Muscle of leg (tissue), 3 donors: ENCODE measurements at regions not wholly inside any gene's neighbourhood (a gene's known extent, or its start where the extent isn't known, plus 50 kb on each side); places are given as distances from the start of the nearest gene placed in this dataset.

Experiments used
- DNase-seq: peaks from one replicate; pipeline ENCODE4 v3.0.0; 2013
- H3K27ac ChIP-seq: one replicate; pipeline ENCODE4 v1.5.1; 2013; ENCODE audit warnings: mild to moderate bottlenecking, low read length, control low read depth
- H3K27me3 ChIP-seq: one replicate; pipeline ENCODE4 v1.6.1; 2013; ENCODE audit warnings: low read length; ENCODE audit not compliant: control insufficient read depth, insufficient read depth
- H3K36me3 ChIP-seq: one replicate; pipeline ENCODE4 v1.6.1; 2013; ENCODE audit warnings: low read length; ENCODE audit not compliant: control insufficient read depth, insufficient read depth
- H3K4me1 ChIP-seq: one replicate; pipeline ENCODE4 v1.6.1; 2013; ENCODE audit warnings: low read length; ENCODE audit not compliant: control insufficient read depth, insufficient read depth
- H3K4me3 ChIP-seq: one replicate; pipeline ENCODE4 v1.5.1; 2013; ENCODE audit warnings: low read length, control low read depth
- H3K9me3 ChIP-seq: replicated peaks from 2 replicates; pipeline ENCODE4 v1.6.1; 2013; ENCODE audit warnings: low read depth, low read length; ENCODE audit not compliant: control insufficient read depth
- WGBS: methylation state at CpG from one replicate; pipeline ENCODE4 v1.1.5; 2013; ENCODE audit warnings: missing lambda C conversion rate; ENCODE audit not compliant: insufficient coverage; 5-methylcytosine and 5-hydroxymethylcytosine counted together

DNA sequence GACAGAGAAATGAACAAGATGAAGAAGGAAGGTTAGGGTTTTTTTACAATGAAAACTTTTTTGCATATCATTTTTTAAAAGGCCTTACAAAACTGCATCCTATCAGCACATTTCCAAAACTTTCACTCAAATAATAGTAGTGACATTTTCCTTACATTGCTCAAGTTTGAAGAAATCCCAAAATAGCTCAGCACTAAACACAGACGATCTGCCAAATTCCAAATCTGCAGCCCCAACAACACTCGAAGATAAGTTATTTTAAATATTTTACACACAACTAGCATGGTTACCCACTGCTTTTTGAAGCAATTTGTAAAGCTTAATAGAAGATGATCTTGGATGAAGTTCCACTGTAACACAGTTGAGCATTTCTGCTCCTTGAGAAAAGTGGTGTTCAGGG, 535.6 kb upstream of the ALCAM start:
- H3K36me3 ChIP-seq = no peaks in the 10 kb centered on the region
- no peak overlapping the region for H3K27ac ChIP-seq
- no CpG with 5 or more reads among the region's 2 CpGs for WGBS
- H3K9me3 ChIP-seq = no peaks in the 10 kb centered on the region
- no peak overlapping the region for H3K4me3 ChIP-seq
- H3K27me3 ChIP-seq = no peaks in the 10 kb centered on the region
- DNase-seq = peak; percentile 61
- no peaks in the 10 kb centered on the region for H3K4me1 ChIP-seq

DNA sequence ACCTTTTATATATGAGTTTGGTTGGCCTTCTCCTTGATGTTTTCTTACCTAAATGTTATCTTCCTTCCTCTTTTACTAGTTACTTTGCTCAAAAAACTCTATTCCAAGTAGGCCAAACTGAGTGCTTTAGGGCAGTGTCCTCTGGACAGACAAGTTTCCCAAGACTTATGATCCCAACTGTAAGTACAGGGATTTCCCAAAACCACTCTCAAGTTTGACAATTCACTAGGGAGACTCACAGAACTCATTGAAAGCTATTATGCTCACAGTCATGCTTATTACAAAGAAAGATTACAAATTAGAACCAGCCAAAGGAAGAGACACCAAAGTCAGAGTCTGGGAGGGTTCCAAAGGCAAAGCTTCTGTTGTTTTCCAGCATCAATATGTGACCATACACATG, 534.2 kb upstream of the ALCAM start:
- no peak overlapping the region for H3K27ac ChIP-seq
- H3K9me3 ChIP-seq = no peaks in the 10 kb centered on the region
- no peaks in the 10 kb centered on the region for H3K36me3 ChIP-seq
- no peak overlapping the region for H3K4me3 ChIP-seq
- H3K27me3 ChIP-seq = no peaks in the 10 kb centered on the region
- DNase-seq = no peak
- no peaks in the 10 kb centered on the region for H3K4me1 ChIP-seq

DNA sequence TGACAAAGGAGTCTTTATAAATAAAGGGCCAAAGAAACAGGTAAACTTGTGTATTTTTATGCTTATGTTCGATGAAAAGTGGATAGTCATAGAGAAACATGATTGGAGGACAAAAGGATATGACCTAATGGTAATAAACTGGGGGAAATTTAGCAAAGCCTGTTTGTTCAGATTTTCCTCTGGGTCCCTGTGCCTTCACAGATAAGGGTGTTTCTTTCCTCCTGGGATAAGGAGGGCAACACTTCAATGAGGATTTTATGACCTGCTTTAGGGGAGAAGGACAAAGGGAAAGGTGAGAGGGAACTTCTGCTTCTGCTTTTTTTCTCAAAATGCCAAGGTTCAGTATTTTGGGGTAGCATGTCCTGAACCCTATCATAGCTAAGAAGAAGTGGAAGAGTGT, 531.3 kb upstream of the ALCAM start:
- DNase-seq = no peak
- Histone ChIP-seq H3K4me3 (no peak overlapping the region), H3K4me1 (no peaks in the 10 kb centered on the region), H3K27me3 (no peaks in the 10 kb centered on the region), H3K36me3 (no peaks in the 10 kb centered on the region), H3K27ac (no peak overlapping the region), H3K9me3 (no peaks in the 10 kb centered on the region)
- no CpG with 5 or more reads among the region's 1 CpG for WGBS

DNA sequence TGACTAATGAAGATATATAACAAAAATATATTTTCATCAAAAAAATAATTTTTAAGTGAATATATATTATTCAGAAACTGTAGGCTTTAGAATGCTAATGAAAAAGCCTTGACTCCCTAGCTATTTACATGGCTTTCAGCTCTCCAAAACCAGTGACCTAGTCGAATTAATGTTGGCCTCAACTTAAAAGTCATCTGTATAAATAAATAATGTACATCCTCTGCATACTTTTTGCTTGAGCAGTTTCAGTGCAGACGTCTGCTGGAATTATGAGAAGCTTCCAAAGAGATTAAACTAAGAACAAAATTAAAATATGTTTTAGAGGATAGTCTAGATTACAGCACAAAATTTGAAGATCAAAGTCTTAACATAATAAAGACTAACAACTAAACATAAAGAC, 520.4 kb upstream of the ALCAM start:
- no CpG with 5 or more reads among the region's 2 CpGs for WGBS
- DNase-seq = peak; percentile 13
- no peak overlapping the region for H3K4me3 ChIP-seq
- no peaks in the 10 kb centered on the region for H3K9me3 ChIP-seq
- no peaks in the 10 kb centered on the region for H3K36me3 ChIP-seq
- H3K27ac ChIP-seq = no peak overlapping the region
- H3K27me3 ChIP-seq = no peaks in the 10 kb centered on the region
- H3K4me1 ChIP-seq = no peaks in the 10 kb centered on the region

DNA sequence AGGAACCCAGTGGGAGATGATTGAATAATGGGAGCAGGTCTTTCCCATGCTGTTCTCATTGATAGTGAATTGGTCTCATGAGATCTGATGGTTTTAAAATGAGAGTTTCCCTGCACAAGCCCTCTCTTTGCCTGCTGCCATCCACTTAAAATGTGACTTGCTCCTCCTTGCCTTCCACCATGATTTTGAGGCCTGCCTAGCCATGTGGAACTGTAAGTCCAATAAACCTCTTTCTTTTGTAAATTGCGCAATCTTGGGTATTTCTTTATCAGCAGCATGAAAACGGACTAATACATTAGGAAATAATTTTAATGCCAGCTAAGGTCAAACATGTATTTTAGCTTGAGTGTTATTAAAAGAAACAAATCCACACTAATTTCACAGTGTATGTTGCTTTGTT, 517.6 kb upstream of the ALCAM start:
- Histone ChIP-seq H3K36me3 (no peaks in the 10 kb centered on the region), H3K9me3 (no peaks in the 10 kb centered on the region), H3K4me1 (no peaks in the 10 kb centered on the region), H3K27ac (no peak overlapping the region), H3K27me3 (no peaks in the 10 kb centered on the region), H3K4me3 (no peak overlapping the region)
- WGBS = no CpG with 5 or more reads among the region's 2 CpGs
- DNase-seq = no peak

DNA sequence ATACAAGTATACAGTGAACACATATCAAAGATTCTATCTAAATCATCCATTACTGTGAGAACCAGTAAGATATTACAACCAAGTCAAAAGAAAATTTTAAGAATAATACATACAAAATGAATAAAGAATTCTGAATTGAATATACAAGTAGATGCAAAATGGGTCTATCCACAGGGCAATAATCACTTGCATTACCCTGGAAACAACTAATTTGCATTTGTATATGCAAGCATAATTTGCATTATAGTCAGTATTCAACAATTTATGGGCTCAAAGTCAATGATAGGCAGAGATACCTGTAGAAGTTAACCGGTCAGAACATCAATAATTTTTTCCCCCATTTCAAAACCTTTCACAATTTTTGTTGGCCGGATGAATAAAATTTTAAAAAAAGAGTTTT, 512.2 kb upstream of the ALCAM start:
- no peak overlapping the region for H3K4me3 ChIP-seq
- H3K4me1 ChIP-seq = no peaks in the 10 kb centered on the region
- DNase-seq = no peak
- H3K36me3 ChIP-seq = no peaks in the 10 kb centered on the region
- WGBS = no CpG with 5 or more reads among the region's 2 CpGs
- no peaks in the 10 kb centered on the region for H3K27me3 ChIP-seq
- H3K9me3 ChIP-seq = no peaks in the 10 kb centered on the region
- H3K27ac ChIP-seq = no peak overlapping the region

DNA sequence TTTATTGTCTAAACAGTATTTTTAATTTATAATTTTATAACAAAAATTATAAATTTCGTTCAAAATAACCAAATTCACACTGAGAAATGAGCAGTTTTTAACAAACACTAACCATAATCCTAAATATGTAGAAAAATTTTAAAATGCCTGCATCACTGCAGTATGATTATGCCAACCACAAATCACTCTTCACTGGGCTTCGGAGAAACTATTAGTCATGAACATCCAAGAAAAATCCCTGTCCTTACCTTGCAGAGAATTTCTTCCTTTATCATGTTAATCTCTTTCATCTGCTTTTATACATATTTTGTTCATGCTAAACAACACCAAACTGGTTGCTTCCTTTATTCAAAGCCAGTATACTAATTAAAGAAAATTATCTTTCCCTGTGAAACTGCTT, 511.0 kb upstream of the ALCAM start:
- WGBS = 67% methylated on average over 1 of the region's 2 CpGs
- no peak overlapping the region for H3K4me3 ChIP-seq
- H3K4me1 ChIP-seq = no peaks in the 10 kb centered on the region
- H3K27ac ChIP-seq = no peak overlapping the region
- no peak for DNase-seq
- H3K36me3 ChIP-seq = no peaks in the 10 kb centered on the region
- no peaks in the 10 kb centered on the region for H3K27me3 ChIP-seq
- no peaks in the 10 kb centered on the region for H3K9me3 ChIP-seq

DNA sequence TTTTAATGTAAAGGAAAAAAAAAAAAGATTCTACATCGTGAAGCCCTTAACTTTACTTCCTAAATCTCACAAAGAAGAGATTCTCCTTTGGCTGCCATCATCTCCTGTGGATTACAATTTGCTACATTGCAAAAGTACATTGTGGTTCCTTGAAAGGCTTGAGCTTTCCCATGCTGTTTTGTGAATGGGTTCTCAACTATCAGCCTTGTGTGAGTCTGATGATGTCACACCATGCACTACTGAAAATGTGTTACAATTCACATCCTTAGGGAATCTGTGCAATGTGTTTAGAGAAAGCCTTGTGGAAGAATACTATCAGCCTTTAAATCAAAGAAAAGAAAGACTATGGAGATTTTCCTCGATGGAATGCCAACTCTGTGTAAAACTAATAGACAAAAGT, 510.0 kb upstream of the ALCAM start:
- no peak for DNase-seq
- no CpG with 5 or more reads among the region's 2 CpGs for WGBS
- no peaks in the 10 kb centered on the region for H3K27me3 ChIP-seq
- H3K4me3 ChIP-seq = no peak overlapping the region
- no peaks in the 10 kb centered on the region for H3K36me3 ChIP-seq
- H3K9me3 ChIP-seq = no peaks in the 10 kb centered on the region
- H3K27ac ChIP-seq = no peak overlapping the region
- no peaks in the 10 kb centered on the region for H3K4me1 ChIP-seq

DNA sequence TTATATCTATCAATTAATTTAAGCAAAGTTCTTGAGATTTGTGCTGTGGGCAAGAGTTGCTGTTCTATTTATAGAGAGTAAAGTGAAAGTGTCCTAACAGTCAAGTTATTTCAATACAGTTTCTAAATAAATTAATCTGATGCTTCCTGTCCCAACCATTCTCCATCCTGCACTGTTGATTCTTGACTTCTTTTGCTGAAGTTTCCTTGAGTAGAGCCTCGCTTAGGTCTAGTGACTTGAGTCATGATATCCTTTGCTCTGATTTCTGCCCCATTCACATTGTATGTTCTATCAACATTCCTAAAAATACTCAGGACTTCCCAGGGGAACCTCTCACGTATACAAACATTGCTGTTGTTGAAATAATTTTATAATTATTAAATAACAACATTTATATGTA, 498.4 kb upstream of the ALCAM start:
- no CpG with 5 or more reads among the region's 2 CpGs for WGBS
- no peak overlapping the region for H3K27ac ChIP-seq
- DNase-seq = no peak
- no peak overlapping the region for H3K4me3 ChIP-seq
- H3K4me1 ChIP-seq = no peaks in the 10 kb centered on the region
- H3K36me3 ChIP-seq = no peaks in the 10 kb centered on the region
- H3K9me3 ChIP-seq = no peaks in the 10 kb centered on the region
- no peaks in the 10 kb centered on the region for H3K27me3 ChIP-seq

DNA sequence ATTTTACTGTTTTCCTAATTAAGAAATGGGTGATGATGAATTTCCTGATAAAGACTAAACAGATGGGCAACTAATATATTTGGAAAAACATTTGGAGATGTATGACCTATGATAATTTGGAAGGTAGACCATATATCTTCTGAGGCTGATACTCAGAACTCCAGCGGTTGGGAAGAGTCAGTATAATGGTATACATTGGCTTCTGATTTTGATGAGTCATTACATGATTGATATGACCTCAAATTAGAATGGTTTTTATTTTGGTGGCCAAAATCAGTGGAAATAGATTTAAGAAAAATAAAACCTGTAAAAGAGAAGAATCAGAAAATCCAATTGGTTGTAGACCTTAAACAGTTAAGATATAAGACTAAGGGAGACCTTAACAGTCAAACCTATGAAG, 496.4 kb upstream of the ALCAM start:
- Histone ChIP-seq H3K4me3 (no peak overlapping the region), H3K27ac (no peak overlapping the region), H3K27me3 (no peaks in the 10 kb centered on the region), H3K4me1 (no peaks in the 10 kb centered on the region), H3K36me3 (no peaks in the 10 kb centered on the region), H3K9me3 (no peaks in the 10 kb centered on the region)
- no peak for DNase-seq
- 100% methylated on average over 1 of the region's 1 CpG for WGBS

DNA sequence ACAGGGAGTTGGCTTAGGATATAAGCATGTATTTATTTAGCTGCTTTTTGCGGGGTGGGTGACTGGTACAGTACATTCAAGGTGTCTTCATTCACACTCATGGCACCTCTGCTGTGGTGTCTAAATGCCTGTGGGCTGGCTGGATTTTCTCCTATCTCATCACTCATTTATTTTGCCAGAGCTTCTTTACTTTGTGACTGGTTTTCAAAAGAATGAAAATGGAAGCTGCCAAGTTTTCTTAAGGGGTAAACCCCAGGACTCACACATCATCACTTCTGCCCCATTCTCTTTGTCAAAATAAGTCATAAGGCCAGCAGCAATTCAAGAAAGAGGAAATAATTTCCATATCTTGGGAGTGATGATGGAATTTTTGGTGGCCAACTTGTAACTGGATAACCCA, 493.4 kb upstream of the ALCAM start:
- Histone ChIP-seq H3K4me1 (no peaks in the 10 kb centered on the region), H3K36me3 (no peaks in the 10 kb centered on the region), H3K27ac (no peak overlapping the region), H3K9me3 (no peaks in the 10 kb centered on the region), H3K4me3 (no peak overlapping the region), H3K27me3 (no peaks in the 10 kb centered on the region)
- WGBS = no CpG with 5 or more reads among the region's 1 CpG
- DNase-seq = no peak
